MCF 10A (cell line): ENCODE measurements at regions not wholly inside any gene's neighbourhood (a gene's known extent, or its start where the extent isn't known, plus 50 kb on each side); places are given as distances from the start of the nearest gene placed in this dataset.

Source experiments
- BruUV-seq: library from RNA; stranded (reverse); fragments of 400-500 nt; replicated peaks from 2 replicates; lab custom pipeline; 2021; lab: Mats Ljungman, UMichigan
- CTCF ChIA-PET: fragments of 300-600 bp; sonication (Branson Sonifier 250); formaldehyde crosslinking; extraction: SDS; loops from one replicate; lab custom pipeline; 2021; ENCODE audit warnings: antibody characterized with exemption, inconsistent platforms; lab: Yijun Ruan, JAX
- POLR2A ChIA-PET: fragments of 300-600, 350-650 bp; sonication (Branson Sonifier 250); formaldehyde crosslinking; extraction: SDS; loops from one replicate; lab custom pipeline; 2020; ENCODE audit warnings: antibody characterized with exemption, inconsistent platforms; lab: Yijun Ruan, JAX
- DNase-seq: peaks from one replicate; pipeline ENCODE4 v3.0.0-alpha.2; 2018; ENCODE audit not compliant: unreplicated experiment
- H3K27ac Mint-ChIP-seq: one replicate; pipeline ENCODE4 v1.8.0; 2022; ENCODE audit warnings: mild to moderate bottlenecking, low read depth, mixed read lengths; ENCODE audit not compliant: unreplicated experiment
- H3K27me3 Mint-ChIP-seq: one replicate; pipeline ENCODE4 v1.8.0; 2022; ENCODE audit warnings: mixed read lengths; ENCODE audit not compliant: insufficient read depth, unreplicated experiment
- H3K36me3 Mint-ChIP-seq: one replicate; pipeline ENCODE4 v1.8.0; 2022; ENCODE audit warnings: mild to moderate bottlenecking, moderate library complexity, mixed read lengths; ENCODE audit not compliant: insufficient read depth, unreplicated experiment
- H3K4me1 Mint-ChIP-seq: one replicate; pipeline ENCODE4 v1.8.0; 2022; ENCODE audit warnings: mixed read lengths; ENCODE audit not compliant: insufficient read depth, unreplicated experiment
- H3K4me3 Mint-ChIP-seq: one replicate; pipeline ENCODE4 v1.8.0; 2022; ENCODE audit warnings: mild to moderate bottlenecking, moderate library complexity, mixed read lengths; ENCODE audit not compliant: unreplicated experiment
- H3K9me3 Mint-ChIP-seq: one replicate; pipeline ENCODE4 v1.8.0; 2022; ENCODE audit warnings: mixed read lengths; ENCODE audit not compliant: unreplicated experiment
- CTCF ChIP-seq: fragments of 200-600 bp; IDR thresholded peaks from one replicate; pipeline ENCODE4 v1.8.0; 2022; ENCODE audit warnings: antibody characterized with exemption, mild to moderate bottlenecking; ENCODE audit not compliant: unreplicated experiment
- intact Hi-C: fragments of 100-400 bp; cut with micrococcal nuclease; formaldehyde crosslinking; loops from 2 replicates; pipeline ENCODE4 v1.14.1; 2022

GRCh38 chr13:104256701-104257100 is 1190.5 kb upstream of the SLC10A2 start:
- intact Hi-C loops: no loop called here
- Mint-ChIP-seq H3K36me3 (no peaks in the 10 kb centered on the region), H3K4me1 (no peaks in the 10 kb centered on the region), H3K4me3 (no peak overlapping the region), H3K27ac (no peak overlapping the region), H3K27me3 (no peaks in the 10 kb centered on the region), H3K9me3 (no peaks in the 10 kb centered on the region)
- DNase-seq: no peak
- CTCF ChIA-PET: no interaction called here
- POLR2A ChIA-PET: interaction anchor here (1.2 kb wide), 1 partner anchor 9 kb away, joined by 4 read pairs; no protein-coding TSS in a partner anchor
- no TSS peak for BruUV-seq
- TF ChIP-seq CTCF: no peak

- TF ChIP-seq CTCF: no peak
- Mint-ChIP-seq H3K4me1 (no peaks in the 10 kb centered on the region), H3K9me3 (no peaks in the 10 kb centered on the region), H3K36me3 (no peaks in the 10 kb centered on the region), H3K27ac (no peak overlapping the region), H3K27me3 (no peaks in the 10 kb centered on the region), H3K4me3 (no peak overlapping the region)
- ChIA-PET POLR2A (no interaction called here), CTCF (no interaction called here)
- intact Hi-C loops: no loop called here
- no TSS peak for BruUV-seq
- DNase-seq: peak; percentile 14
Measured at GRCh38 chr13:104253063-104253680, 1187.0 kb upstream of the SLC10A2 start.

GRCh38 chr13:104251931-104252330 is 1185.7 kb upstream of the SLC10A2 start:
- TF ChIP-seq CTCF: no peak
- intact Hi-C loops: no loop called here
- Mint-ChIP-seq H3K36me3 (no peaks in the 10 kb centered on the region), H3K9me3 (no peaks in the 10 kb centered on the region), H3K4me1 (no peaks in the 10 kb centered on the region), H3K27me3 (no peaks in the 10 kb centered on the region), H3K4me3 (no peak overlapping the region), H3K27ac (no peak overlapping the region)
- DNase-seq: no peak
- no TSS peak for BruUV-seq
- CTCF ChIA-PET: interaction anchor here (0.5 to 0.7 kb wide), 2 partner anchors 164 to 1452 kb away, joined by 3 to 4 read pairs; no protein-coding TSS in a partner anchor
- POLR2A ChIA-PET: no interaction called here

GRCh38 chr13:104246955-104247354 is 1180.7 kb upstream of the SLC10A2 start:
- no peaks in the 10 kb centered on the region for H3K27me3 Mint-ChIP-seq
- H3K27ac Mint-ChIP-seq: no peak overlapping the region
- BruUV-seq: no TSS peak
- H3K9me3 Mint-ChIP-seq: no peaks in the 10 kb centered on the region
- ChIA-PET POLR2A (interaction anchor here (0.6 to 1.4 kb wide), 2 partner anchors 10 kb away, joined by 3 to 4 read pairs; no protein-coding TSS in a partner anchor), CTCF (no interaction called here)
- intact Hi-C loops: no loop called here
- no peak for TF ChIP-seq CTCF
- no peaks in the 10 kb centered on the region for H3K4me1 Mint-ChIP-seq
- no peak for DNase-seq
- no peaks in the 10 kb centered on the region for H3K36me3 Mint-ChIP-seq
- no peak overlapping the region for H3K4me3 Mint-ChIP-seq
